Dermis blood vessel endothelial cell (primary cell): ENCODE measurements at regions not wholly inside any gene's neighbourhood (a gene's known extent, or its start where the extent isn't known, plus 50 kb on each side); places are given as distances from the start of the nearest gene placed in this dataset.
"Not testable (repeated sequence)": the region's sequence is repeated elsewhere in the genome, so short reads cannot be mapped to it uniquely, and the experiment has no call there.

Experiments used
- DNase-seq: peaks from one replicate; pipeline ENCODE4 v3.0.0; 2010

DNA sequence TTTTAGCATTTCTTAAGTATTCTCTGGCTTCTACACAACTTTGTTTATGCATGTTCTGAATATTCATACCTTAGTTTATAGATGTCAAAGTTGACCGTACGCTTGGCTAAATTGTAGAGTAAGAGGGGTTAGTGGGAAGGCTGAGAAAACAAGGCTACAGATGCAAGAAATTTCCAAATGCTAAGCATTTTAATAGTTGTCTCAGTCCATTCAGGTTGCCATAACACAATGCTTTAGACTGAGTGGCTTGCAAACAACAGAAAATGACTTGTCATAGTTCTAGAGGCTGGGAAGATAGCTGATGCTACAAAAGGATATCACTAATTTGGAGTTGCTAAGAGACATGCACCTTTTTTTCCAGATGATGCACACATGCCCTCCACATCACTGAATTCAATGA lies 53.0 kb upstream of the C1QTNF3 start:
- not testable (repeated sequence) for DNase-seq

- DNase-seq = not testable (repeated sequence)
Observed at GRCh38 chr5:34099891-34100290, 56.9 kb upstream of the C1QTNF3 start.

- not testable (repeated sequence) for DNase-seq
Observed at GRCh38 chr5:34101567-34101966, 58.6 kb upstream of the C1QTNF3 start.

DNA sequence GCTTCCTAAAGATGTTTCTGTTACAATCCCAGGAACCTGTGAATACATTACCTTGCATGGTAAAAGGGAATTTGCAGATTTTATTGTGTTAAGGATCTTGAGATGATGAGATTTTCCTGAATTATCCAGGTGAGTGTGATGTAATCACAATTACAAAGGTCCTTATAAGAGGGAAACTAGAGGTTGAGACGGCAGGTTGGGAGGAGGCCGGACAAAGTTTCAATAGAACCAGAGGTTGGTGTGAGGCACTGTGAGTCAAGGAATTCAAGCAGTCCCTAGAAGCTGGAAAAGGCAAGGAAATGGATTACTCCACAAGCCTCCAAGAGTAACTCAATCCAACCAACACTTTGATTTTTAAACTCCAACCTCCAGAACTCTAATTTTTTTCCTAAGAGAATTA lies 65.9 kb upstream of the C1QTNF3 start:
- DNase-seq = not testable (repeated sequence)

DNA sequence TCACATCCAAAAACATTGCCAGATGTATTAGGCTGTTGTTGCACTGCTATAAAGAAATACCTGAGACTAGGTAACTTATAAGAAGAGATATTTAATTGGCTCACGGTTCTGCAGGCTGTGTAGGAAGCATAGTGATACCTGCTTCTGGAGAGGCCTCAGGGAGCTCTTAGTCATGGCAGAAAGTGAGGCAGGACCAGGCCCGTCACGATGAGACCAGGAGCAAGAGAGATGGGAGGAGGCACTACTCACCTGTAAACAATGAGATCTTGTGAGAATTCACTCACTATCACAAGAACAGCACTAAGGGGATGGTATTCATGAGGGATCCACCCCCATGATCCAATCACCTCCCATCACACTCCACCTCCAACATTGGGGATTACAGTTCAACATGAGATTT lies 81.3 kb upstream of the C1QTNF3 start:
- DNase-seq = not testable (repeated sequence)

GRCh38 chr5:34125354-34125753 lies 82.3 kb upstream of the C1QTNF3 start:
- not testable (repeated sequence) for DNase-seq

GRCh38 chr5:34126741-34127140 lies 83.7 kb upstream of the C1QTNF3 start:
- not testable (repeated sequence) for DNase-seq

GRCh38 chr5:34127818-34128217 lies 84.8 kb upstream of the C1QTNF3 start:
- not testable (repeated sequence) for DNase-seq

DNA sequence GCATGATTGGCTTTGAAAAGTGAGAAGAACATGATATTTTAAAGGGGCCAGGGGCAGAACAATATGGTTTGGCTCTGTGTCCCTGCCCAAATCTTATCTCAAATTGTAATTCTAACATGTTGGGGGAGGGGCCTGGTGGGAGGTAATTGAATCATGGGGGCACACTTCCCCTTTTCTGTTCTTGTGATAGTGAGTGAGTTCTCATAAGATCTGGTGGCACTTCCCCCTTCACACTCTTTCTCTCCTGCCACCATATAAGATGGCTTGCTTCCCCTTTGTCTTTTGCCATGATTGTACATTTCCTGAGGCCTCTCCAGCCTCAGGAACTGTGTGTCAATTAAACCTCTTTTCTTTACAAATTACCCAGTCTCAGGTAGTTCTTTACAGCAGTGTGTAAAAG lies 85.9 kb upstream of the C1QTNF3 start:
- DNase-seq = not testable (repeated sequence)

DNA sequence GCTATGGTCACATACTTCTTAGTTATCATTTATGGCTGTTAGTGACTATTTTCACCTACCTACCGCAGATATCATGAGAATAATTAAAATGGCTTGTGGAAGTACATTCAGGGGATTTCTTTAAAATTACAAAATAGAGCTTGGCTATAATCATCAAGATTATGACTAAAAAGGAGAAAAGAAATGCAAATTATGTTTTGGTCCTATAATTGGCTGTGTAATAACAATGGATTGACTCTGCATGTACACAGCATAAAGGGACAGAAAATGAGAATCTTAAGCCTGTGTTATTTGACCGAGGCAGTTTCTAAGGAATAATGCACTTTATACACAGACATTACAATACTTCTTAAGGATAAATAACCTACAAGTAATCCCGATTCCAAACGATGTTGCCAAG lies 112.0 kb upstream of the C1QTNF3 start:
- DNase-seq = not testable (repeated sequence)

DNA sequence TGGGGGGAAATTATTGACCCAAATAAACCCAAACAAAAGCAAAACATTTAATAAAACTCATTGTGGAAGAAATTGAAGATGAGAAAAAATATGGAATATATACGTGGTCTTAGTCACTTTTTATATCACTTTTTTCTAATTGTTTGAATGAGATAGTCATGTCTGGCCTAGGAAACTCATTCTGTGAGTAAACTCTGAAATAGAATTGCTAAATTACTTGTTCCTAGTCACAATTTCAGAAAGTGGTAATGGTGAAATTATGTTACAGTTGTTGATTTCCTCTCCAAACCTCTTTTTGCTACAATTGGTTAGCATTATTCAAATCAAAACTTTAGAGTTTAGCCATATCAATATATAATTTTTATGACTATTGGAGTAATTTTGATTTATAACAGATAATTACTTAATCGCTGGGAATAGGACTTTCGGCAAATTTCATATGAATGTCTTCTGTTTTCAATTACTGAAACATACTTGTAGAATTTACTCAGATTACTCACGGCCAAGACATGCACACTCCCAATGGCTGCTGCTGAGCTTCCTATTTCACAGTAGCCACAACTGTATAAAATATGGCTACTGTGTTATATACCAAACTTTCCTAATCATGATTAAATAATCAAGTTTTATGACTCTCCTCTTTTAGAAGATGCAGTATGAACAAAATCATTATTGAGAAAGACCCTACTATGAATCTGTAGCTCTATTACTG lies 113.8 kb upstream of the C1QTNF3 start:
- DNase-seq = not testable (repeated sequence)

- not testable (repeated sequence) for DNase-seq
Observed at GRCh38 chr5:34160904-34161303, 117.9 kb upstream of the C1QTNF3 start.

- DNase-seq = not testable (repeated sequence)
Observed at GRCh38 chr5:34171398-34171797, 128.4 kb upstream of the C1QTNF3 start.

DNA sequence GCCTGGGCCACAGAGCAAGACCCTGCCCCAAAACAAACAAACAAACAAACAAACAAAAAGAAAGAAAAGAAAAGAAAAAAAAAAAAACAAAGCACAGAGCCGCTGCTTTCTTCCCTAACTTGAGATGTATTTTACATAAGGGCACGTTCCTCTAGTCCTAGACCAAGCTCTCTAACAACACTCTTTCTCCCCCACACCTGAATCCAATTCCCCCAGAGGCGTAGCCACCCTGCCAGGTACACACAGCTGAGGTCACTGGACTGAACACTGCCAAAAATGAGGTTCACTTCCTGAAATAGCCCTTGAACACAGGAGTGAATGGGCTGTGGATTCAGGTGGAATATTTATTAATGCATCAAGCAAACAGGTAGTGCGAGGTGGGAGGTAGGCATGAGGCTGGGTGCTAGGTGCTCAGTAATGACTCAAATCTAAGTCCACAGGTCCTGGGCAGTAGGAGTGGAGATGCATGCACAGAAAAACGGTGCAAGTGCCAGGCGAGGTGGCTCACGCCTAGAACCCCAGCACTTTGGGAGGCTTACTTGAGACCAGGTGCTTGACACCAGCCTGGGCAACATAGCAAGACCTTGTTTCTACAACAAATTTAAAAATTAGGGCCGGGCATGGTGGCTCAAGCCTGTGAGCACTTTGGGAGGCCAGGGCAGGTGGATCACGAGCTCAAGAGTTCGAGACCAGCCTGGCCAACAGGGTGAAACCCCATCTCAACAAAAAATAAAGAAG lies 136.6 kb upstream of the C1QTNF3 start:
- DNase-seq = peak; percentile 5

DNA sequence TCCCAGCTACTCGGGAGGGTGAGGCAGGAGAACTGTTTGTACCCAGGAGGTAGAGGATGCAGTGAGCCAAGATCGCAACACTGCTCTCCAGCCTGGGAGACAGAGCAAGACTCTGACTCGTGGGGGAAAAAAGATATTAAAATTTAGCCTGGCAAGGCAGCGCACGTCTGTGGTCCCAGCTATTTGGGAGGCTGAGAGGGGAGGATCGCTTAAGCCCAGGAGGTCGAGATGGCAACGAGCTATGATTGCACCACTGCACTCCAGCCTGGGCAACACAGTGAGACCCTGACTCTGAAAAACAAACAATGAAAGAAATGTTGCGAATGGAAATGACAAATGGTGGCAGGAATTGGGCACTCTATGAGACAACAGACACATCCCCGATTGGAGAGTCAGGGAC lies 137.2 kb upstream of the C1QTNF3 start:
- not testable (repeated sequence) for DNase-seq

DNA sequence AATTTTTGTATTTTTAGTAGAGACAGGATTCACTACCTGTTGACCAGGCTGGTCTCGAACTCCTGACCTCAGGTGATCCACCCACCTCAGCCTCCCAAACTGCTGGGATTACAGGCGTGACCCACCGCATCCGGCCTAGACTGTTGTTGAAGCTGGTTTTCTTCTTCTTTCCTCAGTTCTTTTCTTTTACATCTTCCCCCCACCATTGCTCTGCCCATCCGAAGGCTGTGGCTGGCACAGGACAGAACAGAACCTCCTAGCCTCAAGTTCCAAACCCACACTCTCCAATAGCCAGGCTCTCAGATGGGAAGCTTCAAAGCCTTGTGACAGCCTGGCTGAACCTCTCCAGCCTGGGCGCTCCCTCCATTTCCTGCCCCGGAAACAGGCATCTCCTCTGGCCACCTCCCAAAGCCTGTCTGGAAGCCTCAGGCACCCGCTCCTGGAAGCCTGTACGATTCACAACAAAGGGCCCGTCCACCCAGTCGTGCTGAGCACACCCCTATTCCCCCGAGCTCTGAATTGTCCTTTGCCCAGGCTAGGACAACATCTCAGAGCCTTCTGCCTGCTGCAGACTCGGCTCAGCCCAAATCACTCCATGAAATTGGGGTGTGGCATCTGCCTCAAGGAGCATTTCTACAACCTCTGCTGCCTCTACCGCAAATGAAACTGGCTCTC lies 138.1 kb upstream of the C1QTNF3 start:
- not testable (repeated sequence) for DNase-seq

DNA sequence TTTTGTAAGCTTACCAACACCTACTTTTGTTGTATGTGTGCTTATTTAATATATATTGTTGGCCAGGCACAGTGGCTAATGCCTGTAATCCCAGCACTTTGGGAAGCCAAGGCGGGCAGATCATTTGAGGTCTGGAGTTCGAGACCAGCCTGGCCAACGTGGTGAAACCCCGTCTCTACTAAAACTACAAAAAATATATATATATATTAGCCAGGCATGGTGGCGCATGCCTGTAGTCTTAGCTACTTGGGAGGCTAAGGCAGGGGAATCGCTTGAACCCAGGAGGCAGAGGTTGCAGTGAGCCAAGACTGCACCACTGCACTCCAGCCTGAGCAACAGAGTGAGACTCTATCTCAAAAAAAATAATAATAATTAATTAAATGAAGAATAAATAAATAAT lies 142.0 kb upstream of the C1QTNF3 start:
- not testable (repeated sequence) for DNase-seq

- DNase-seq = not testable (repeated sequence)
Observed at GRCh38 chr5:34185572-34185971, 142.6 kb upstream of the C1QTNF3 start.

- DNase-seq = not testable (repeated sequence)
Observed at GRCh38 chr5:34186108-34186507, 143.1 kb upstream of the C1QTNF3 start.

DNA sequence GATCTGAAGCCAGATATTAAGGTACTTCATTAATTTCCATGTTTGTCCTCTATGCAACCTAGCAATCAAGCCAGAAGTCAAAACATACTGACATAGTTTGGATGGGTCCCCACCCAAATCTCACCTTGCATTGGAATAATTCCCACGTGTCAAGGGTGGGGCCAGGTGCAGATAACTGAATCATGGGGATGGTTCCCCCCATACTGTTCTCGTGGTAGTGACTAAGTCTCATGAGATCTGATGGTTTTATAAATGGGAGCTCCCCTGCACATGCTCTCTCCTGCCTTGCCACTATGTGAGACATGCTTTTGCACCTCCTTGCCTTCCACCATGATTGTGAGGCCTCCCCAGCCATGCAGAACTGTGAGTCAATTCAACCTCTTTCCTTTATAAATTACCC lies 143.9 kb upstream of the C1QTNF3 start:
- DNase-seq = not testable (repeated sequence)

GRCh38 chr5:34187441-34187840 lies 144.4 kb upstream of the C1QTNF3 start:
- not testable (repeated sequence) for DNase-seq

DNA sequence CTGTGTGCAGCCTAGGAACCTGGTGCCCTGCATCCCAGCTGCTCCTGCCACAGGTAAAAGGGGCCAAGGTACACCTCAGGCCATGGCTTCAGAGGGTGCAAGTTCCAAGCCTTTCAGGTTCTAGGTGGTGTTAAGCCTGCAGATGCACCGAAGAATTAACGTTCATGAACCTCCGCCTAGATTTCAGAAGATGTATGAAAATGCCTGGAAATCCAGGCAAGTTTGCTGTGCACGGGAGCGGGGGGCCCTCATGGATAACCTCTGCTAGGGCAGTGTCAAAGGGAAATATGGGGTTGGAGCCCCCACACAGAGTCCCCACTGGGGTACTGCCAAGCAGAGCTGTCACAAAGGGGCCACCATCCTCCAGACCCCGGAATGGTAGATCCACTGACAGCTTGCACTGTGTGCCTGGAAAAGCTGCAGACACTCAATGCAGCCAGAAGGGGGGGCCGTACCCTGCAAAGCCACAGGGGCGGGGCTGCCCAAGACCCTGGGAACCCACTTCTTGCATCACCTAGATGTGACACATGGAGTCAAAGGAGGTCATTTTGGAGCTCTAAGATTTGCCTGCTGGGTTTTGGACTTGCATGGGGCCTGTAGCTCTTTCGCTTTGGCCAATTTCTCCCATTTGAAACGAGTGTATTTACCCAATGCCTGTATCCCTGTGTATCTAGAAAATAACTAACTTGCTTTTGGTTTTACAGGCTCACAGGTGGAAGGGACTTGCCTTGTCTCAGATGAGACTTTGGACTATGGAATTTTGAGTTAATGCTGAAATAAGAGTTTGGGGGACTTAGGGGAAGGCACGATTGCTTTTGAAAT lies 145.2 kb upstream of the C1QTNF3 start:
- DNase-seq = peak; percentile 69

GRCh38 chr5:34189246-34189645 lies 146.2 kb upstream of the C1QTNF3 start:
- not testable (repeated sequence) for DNase-seq
